ENCODE measurements at regions not wholly inside any gene's neighbourhood (a gene's known extent, or its start where the extent isn't known, plus 50 kb on each side); places are given as distances from the start of the nearest gene placed in this dataset.

- DNase-seq (ENCODE audit: low spot score), result no peak
- FAIRE-seq, result no peak
- Histone ChIP-seq H3K9ac (ENCODE audit: insufficient read depth, low read depth, low read length) (no peak overlapping the region), H3K9me3 (ENCODE audit: low read length) (no peaks in the 10 kb centered on the region), H4K20me1 (ENCODE audit: insufficient read depth, low read length) (no peaks in the 10 kb centered on the region), H3K4me1 (ENCODE audit: insufficient read depth, low read length) (no peaks in the 10 kb centered on the region), H3K36me3 (replicated peaks in 1 of 2; ENCODE audit: control insufficient read depth in 1 of 2, insufficient read depth in 2 of 2, low read length in 2 of 2) (no peaks in the 10 kb centered on the region), H3K79me2 (ENCODE audit: insufficient read depth, low read length) (no peaks in the 10 kb centered on the region), H3K4me2 (ENCODE audit: low read depth, low read length) (no peak overlapping the region), H3K27me3 (ENCODE audit: control insufficient read depth in 1 of 2, insufficient read depth in 2 of 2, low read length in 2 of 2) (no peaks in the 10 kb centered on the region), H2AFZ (ENCODE audit: low read length) (no peak overlapping the region), H3K27ac (ENCODE audit: extremely low read length, insufficient read depth, low read length) (no peak overlapping the region), H3K4me3 (replicated peaks in 1 of 3; ENCODE audit: insufficient read depth in 1 of 3, low read depth in 2 of 3, low read length in 3 of 3) (no peak overlapping the region)
- intact Hi-C loops (cut with micrococcal nuclease; ENCODE audit: unreplicated experiment), result no loop called here
- WGBS (ENCODE audit: low lambda C conversion rate), result 9% methylated on average over 1 of the region's 1 CpG
- ATAC-seq, result no peak
- BruUV-seq (replicated peaks), result no TSS peak
- ChIA-PET CTCF (ENCODE audit: low intra/inter-chr PET ratio, low total read pairs) (no interaction called here), POLR2A (no interaction called here)
- TF ChIP-seq REL (CRISPR knock-in tag; conservative IDR thresholded peaks at IDR 0.05), result no peak
- no peak for TF ChIP-seq ZNF251 (CRISPR knock-in tag; IDR thresholded peaks at IDR 0.05)
- TF ChIP-seq ZNF362 (CRISPR knock-in tag; IDR thresholded peaks at IDR 0.05; ENCODE audit: borderline replicate concordance), result no peak
- TF ChIP-seq GMEB1 (CRISPR knock-in tag; IDR thresholded peaks at IDR 0.05; ENCODE audit: borderline replicate concordance), result no peak
- TF ChIP-seq KDM2A (CRISPR knock-in tag; IDR thresholded peaks at IDR 0.05; ENCODE audit: borderline replicate concordance, low read depth), result no peak
- no peak for TF ChIP-seq ZBTB38 (CRISPR knock-in tag; IDR thresholded peaks at IDR 0.05)
- no peak for TF ChIP-seq ZNF280B (CRISPR knock-in tag; IDR thresholded peaks at IDR 0.05; ENCODE audit: borderline replicate concordance)
- no peak for TF ChIP-seq ZNF724P (CRISPR knock-in tag; IDR thresholded peaks at IDR 0.05; ENCODE audit: borderline replicate concordance)
- TF ChIP-seq WIZ (CRISPR knock-in tag; IDR thresholded peaks at IDR 0.05), result no peak
- TF ChIP-seq HOXA5 (CRISPR knock-in tag; IDR thresholded peaks at IDR 0.05), result no peak
- TF ChIP-seq ZNF672 (CRISPR knock-in tag; IDR thresholded peaks at IDR 0.05), result no peak
- TF ChIP-seq BRD4 (CRISPR knock-in tag; IDR thresholded peaks at IDR 0.05), result no peak
- no peak for TF ChIP-seq ZNF501 (CRISPR knock-in tag; IDR thresholded peaks at IDR 0.05)
- TF ChIP-seq ZSCAN25 (CRISPR knock-in tag; IDR thresholded peaks at IDR 0.05), result no peak
- TF ChIP-seq ZNF883 (CRISPR knock-in tag; IDR thresholded peaks at IDR 0.05; ENCODE audit: not compliant biosample characterization), result no peak
- no peak for TF ChIP-seq NKX3-1 (CRISPR knock-in tag; IDR thresholded peaks at IDR 0.05)
- TF ChIP-seq ZNF777 (CRISPR knock-in tag; IDR thresholded peaks at IDR 0.05), result no peak
- TF ChIP-seq CSRNP1 (CRISPR knock-in tag; IDR thresholded peaks at IDR 0.05), result no peak
- no peak for TF ChIP-seq U2AF2 (IDR thresholded peaks at IDR 0.05; ENCODE audit: low read depth, low read length)
- TF ChIP-seq MLLT10 (CRISPR knock-in tag; IDR thresholded peaks at IDR 0.05), result no peak
- in situ Hi-C loops (cut with HindIII; ENCODE audit: extremely low pct_ligation_motif_present, low pct_unique_long_range_greater_than_20kb), result no loop called here
Observed at GRCh38 chr12:72201457-72201856, 70.7 kb upstream of the TRHDE start.

Measured in HepG2 (cell line).